Heart right ventricle (tissue), 16 donors: ENCODE measurements at regions not wholly inside any gene's neighbourhood (a gene's known extent, or its start where the extent isn't known, plus 50 kb on each side); places are given as distances from the start of the nearest gene placed in this dataset.

Experiments used
- ATAC-seq, 8 donors: fragments of 200-7000 bp; cut with Tn5 transposase; one replicate each; pipeline ENCODE4 v1.9.1; 2020; ENCODE audit warnings: mild to moderate bottlenecking in 8 of 8, moderate library complexity in 8 of 8, moderate number of reproducible peaks in 1 of 8
- DNase-seq, 2 donors: peaks; one replicate each; pipeline ENCODE4 v3.0.0-alpha.2; 2020
- H3K27ac ChIP-seq, 10 donors: fragments of 200-600 bp; sonication (generic) in 2 of 10; one replicate each; pipeline versions ENCODE4 v1.5.0 to v1.8.0; 2020 to 2022; ENCODE audit warnings: mild to moderate bottlenecking in 3 of 10
- H3K27me3 ChIP-seq, 7 donors: fragments of 200-600 bp; one replicate each; pipeline ENCODE4 v1.8.0; 2021 to 2022; ENCODE audit warnings: mild to moderate bottlenecking in 2 of 7
- H3K36me3 ChIP-seq, 9 donors: fragments of 200-600 bp; sonication (generic) in 1 of 9; one replicate each; pipeline versions ENCODE4 v1.5.0 to v1.8.0; 2020 to 2022; ENCODE audit warnings: mild to moderate bottlenecking in 2 of 9
- H3K4me1 ChIP-seq, 9 donors: fragments of 200-600 bp; sonication (generic) in 1 of 9; one replicate each; pipeline versions ENCODE4 v1.5.0 to v1.8.0; 2020 to 2022; ENCODE audit warnings: mild to moderate bottlenecking in 4 of 9
- H3K4me3 ChIP-seq, 10 donors: fragments of 200-600 bp; sonication (generic) in 2 of 10; one replicate each; pipeline versions ENCODE4 v1.5.0 to v1.8.0; 2020 to 2022; ENCODE audit warnings: mild to moderate bottlenecking in 7 of 10, moderate library complexity in 2 of 10
- H3K9me3 ChIP-seq, 11 donors: fragments of 200-600 bp in 10 of 11; sonication (generic) in 2 of 11; one replicate each; pipeline versions ENCODE4 v1.5.0 to v1.8.0; 2013 to 2022; ENCODE audit warnings: mild to moderate bottlenecking in 2 of 11, control low read depth in 1 of 11, moderate library complexity in 1 of 11
- CTCF ChIP-seq, 9 donors: fragments of 200-600 bp; sonication (generic) in 2 of 9; IDR thresholded peaks; one replicate each; pipeline versions ENCODE4 v1.5.0 to v1.8.0; 2021 to 2022; ENCODE audit warnings: antibody characterized with exemption in 9 of 9, mild to moderate bottlenecking in 5 of 9, moderate library complexity in 1 of 9
- WGBS, 2 donors: extraction: QIAGEN DNeasy Blood & Tissue Kit; methylation state at CpG; one replicate each; pipeline ENCODE4 v1.1.7; 2013; ENCODE audit warnings: inconsistent platforms in 1 of 2; 5-methylcytosine and 5-hydroxymethylcytosine counted together
- intact Hi-C, 10 donors: fragments of 100-400 bp; cut with DNase I; formaldehyde crosslinking; loops; one replicate each; pipeline versions ENCODE4 v1.11.1 to v1.14.2; 2022
- donor health status: Arrhythmogenic right ventricular cardiomyopathy.
- donor health status: ischemic (EF 13 %, LVEDD 7.1; RV severe dilation, severe dysfunction).
- donor health status: healthy with polysubstance abuse.
- donor health status: DM: no; HTN: yes; CAD: no.
- donor health status: DM: no; HTN: no; CAD: no.
- donor health status: ischemic (EF 25% LVEDD 6.9; RV normal size, moderate dysfunction).
- donor health status: ischemic (EF 25% LVEDD 5.7; RV mildly dilated, moderate dysfunction).
- donor health status: healthy.
- donor health status: DM: yes; HTN: yes; CAD: no.
- donor health status: Ischemic cardiomyopathy.
- donor health status: ischemic (EF 35%, LVEDD 5.7; RV mildly dilated, moderate dysfunction).
- donor health status: nonischemic (EF 11% LVEDD 7.7; RV severe dilation, severe dysfunction).
- donor health status: DM: yes; HTN: yes; CAD: no.
- donor health status: PGD.
- donor health status: ischemic (EF 29% LVEDD 5.4; RV normal size, mild dysfunction).
- donor health status: nonischemic (EF 23%, LVEDD 6.1; RV moderate dilation, normal function).

DNA sequence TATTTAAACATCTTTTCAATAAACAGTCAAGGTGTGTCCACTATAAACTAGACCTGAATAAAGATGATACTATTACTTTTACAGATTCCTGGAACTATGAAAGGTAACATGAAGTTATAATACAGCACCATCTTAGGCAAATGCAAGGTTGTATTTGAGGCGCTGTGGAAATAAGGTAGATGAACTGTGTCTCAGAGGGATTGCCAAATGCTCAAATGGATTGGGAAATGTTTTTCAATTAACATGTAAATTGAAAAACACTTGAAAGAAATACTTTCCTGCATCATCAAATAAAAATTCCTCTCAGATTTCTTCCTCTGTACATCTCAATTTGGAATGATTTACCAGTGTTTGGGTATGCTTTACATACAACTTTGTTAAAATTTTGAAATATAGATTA lies 139.4 kb downstream of the DKK1 start:
- H3K9me3 ChIP-seq, result no peaks in the 10 kb centered on the region
- H3K4me3 ChIP-seq, result no peak overlapping the region
- 91% methylated on average over 1 of the region's 1 CpG for WGBS, 2 donors
- no peaks in the 10 kb centered on the region for H3K36me3 ChIP-seq
- ATAC-seq (no peak), DNase-seq (no peak)
- TF ChIP-seq CTCF (IDR thresholded peaks at IDR 0.05), result no peak
- intact Hi-C loops, result no loop called here
- no peaks in the 10 kb centered on the region for H3K4me1 ChIP-seq
- no peak overlapping the region for H3K27ac ChIP-seq
- H3K27me3 ChIP-seq, result no peaks in the 10 kb centered on the region

DNA sequence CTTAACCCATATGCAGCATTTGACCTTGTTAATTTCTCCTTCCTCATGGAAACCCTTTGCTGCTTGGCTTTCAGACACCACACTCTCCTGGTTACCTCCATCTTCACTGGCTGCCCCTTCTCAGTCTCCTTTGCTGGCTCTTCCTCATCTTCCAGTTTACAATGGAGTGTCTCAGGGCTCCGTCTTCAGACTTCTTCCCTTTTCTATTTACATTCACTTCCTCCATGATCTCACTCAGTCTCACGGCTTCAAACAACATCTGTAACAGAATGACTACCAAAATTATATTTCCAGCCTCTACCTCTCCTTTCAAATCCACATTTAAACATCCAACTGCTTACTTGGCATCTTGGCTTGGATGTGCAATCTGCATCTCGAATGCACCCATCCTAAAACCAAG lies 140.4 kb downstream of the DKK1 start:
- 62 to 71% methylated on average over 3 of the region's 3 CpGs for WGBS, 2 donors
- H3K27ac ChIP-seq, result no peak overlapping the region
- H3K4me3 ChIP-seq, result no peak overlapping the region
- H3K4me1 ChIP-seq, result no peaks in the 10 kb centered on the region
- intact Hi-C loops, result no loop called here
- no peaks in the 10 kb centered on the region for H3K9me3 ChIP-seq
- no peak for ATAC-seq
- H3K27me3 ChIP-seq, result no peaks in the 10 kb centered on the region
- no peak for TF ChIP-seq CTCF (IDR thresholded peaks at IDR 0.05)
- no peak for DNase-seq
- no peaks in the 10 kb centered on the region for H3K36me3 ChIP-seq

- H3K27ac ChIP-seq, result no peak overlapping the region
- H3K27me3 ChIP-seq, result no peaks in the 10 kb centered on the region
- TF ChIP-seq CTCF (IDR thresholded peaks at IDR 0.05), result no peak
- H3K9me3 ChIP-seq, result no peaks in the 10 kb centered on the region
- H3K4me1 ChIP-seq, result no peaks in the 10 kb centered on the region
- no peaks in the 10 kb centered on the region for H3K36me3 ChIP-seq
- H3K4me3 ChIP-seq, result no peak overlapping the region
- no peak for ATAC-seq
- 63 to 72% methylated on average over 3 of the region's 3 CpGs for WGBS, 2 donors
- no peak for DNase-seq
- intact Hi-C loops, result no loop called here
Measured at GRCh38 chr10:52455098-52455497, 141.0 kb downstream of the DKK1 start.

GRCh38 chr10:52459097-52459496 lies 145.0 kb downstream of the DKK1 start:
- ATAC-seq, result no peak
- no peak for DNase-seq
- Histone ChIP-seq H3K4me3 (no peak overlapping the region), H3K9me3 (no peaks in the 10 kb centered on the region), H3K4me1 (no peaks in the 10 kb centered on the region), H3K27ac (no peak overlapping the region), H3K36me3 (no peaks in the 10 kb centered on the region), H3K27me3 (no peaks in the 10 kb centered on the region)
- intact Hi-C loops, result no loop called here
- no peak for TF ChIP-seq CTCF (IDR thresholded peaks at IDR 0.05)

DNA sequence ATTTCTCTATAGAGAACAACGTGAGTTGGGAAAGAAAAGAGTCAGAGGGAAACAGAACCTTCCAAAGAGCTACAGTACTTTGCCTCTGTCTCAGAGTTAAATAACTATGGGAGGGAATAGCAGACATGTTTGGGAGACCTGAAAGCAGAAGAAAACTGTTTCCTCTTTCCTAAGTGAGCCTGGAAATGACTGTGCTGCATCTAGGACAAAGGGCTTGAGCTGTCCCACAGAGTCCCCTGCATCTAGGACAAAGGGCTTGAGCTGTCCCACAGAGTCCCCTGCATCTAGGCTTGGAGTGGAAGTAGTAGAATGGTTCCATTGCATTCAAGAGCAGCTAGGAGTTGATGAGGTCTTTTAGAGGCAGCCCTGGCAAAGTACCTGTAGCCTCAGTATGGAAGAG lies 149.7 kb downstream of the DKK1 start:
- ATAC-seq (no peak), DNase-seq (no peak)
- no peaks in the 10 kb centered on the region for H3K27me3 ChIP-seq
- H3K27ac ChIP-seq, result no peak overlapping the region
- no peak overlapping the region for H3K4me3 ChIP-seq
- no peaks in the 10 kb centered on the region for H3K36me3 ChIP-seq
- intact Hi-C loops, result no loop called here
- no peaks in the 10 kb centered on the region for H3K9me3 ChIP-seq
- 57 to 79% methylated on average over 1 of the region's 1 CpG for WGBS, 2 donors
- TF ChIP-seq CTCF (IDR thresholded peaks at IDR 0.05), result no peak
- no peaks in the 10 kb centered on the region for H3K4me1 ChIP-seq
